Prostate gland (tissue), 2 donors: ENCODE measurements at regions not wholly inside any gene's neighbourhood (a gene's known extent, or its start where the extent isn't known, plus 50 kb on each side); places are given as distances from the start of the nearest gene placed in this dataset.
A peak's percentile ranks its signal among the peaks of the same experiment; 100 is the strongest.

Experiments used
- DNase-seq: peaks from one replicate; pipeline ENCODE4 v3.0.0-alpha.2; 2019; ENCODE audit warnings: low spot score
- H3K27ac ChIP-seq, 2 donors: fragments of 200-600 bp; sonication (generic); 2 replicates each; pipeline ENCODE4 v1.5.1; 2017 to 2019
- H3K27me3 ChIP-seq: fragments of 200-600 bp; sonication (generic); replicated peaks from 2 replicates; pipeline ENCODE4 v1.5.1; 2019; ENCODE audit not compliant: insufficient read depth
- H3K36me3 ChIP-seq, 2 donors: fragments of 200-600 bp; sonication (generic); 1 replicate in 1 of 2; 2 replicates in 1 of 2; pipeline versions ENCODE4 v1.5.1 to v1.8.1; 2017 to 2019
- H3K4me1 ChIP-seq: fragments of 200-600 bp; sonication (generic); replicated peaks from 2 replicates; pipeline ENCODE4 v1.5.1; 2019
- H3K4me3 ChIP-seq, 2 donors: fragments of 200-600 bp; sonication (generic); 2 replicates each; pipeline ENCODE4 v1.5.1; 2017 to 2019
- H3K9me3 ChIP-seq: fragments of 200-600 bp; sonication (generic); 2 replicates; pipeline ENCODE4 v1.5.1; 2017
- CTCF ChIP-seq, 4 experiments: fragments of 200-600 bp in 2 of 4; fragments of 450-650 bp in 2 of 4; sonication (generic) in 2 of 4; IDR thresholded peaks; 1 replicate in 3 of 4; 2 replicates in 1 of 4; pipeline ENCODE4 v1.5.1; 2016 to 2019; ENCODE audit warnings: antibody characterized with exemption in 4 of 4, mild to moderate bottlenecking in 2 of 4, moderate library complexity in 2 of 4
- POLR2A ChIP-seq: fragments of 450-650 bp; IDR thresholded peaks from one replicate; pipeline ENCODE4 v1.6.1; 2016; ENCODE audit warnings: antibody characterized with exemption, mild to moderate bottlenecking
- POLR2AphosphoS5 ChIP-seq: sonication (generic); formaldehyde crosslinking; IDR thresholded peaks from one replicate; pipeline ENCODE4 v1.6.1; 2017; ENCODE audit warnings: antibody characterized with exemption
- WGBS: methylation state at CpG from one replicate; pipeline ENCODE4 v1.1.5; 2018; 5-methylcytosine and 5-hydroxymethylcytosine counted together
- intact Hi-C: fragments of 100-400 bp; cut with DNase I; formaldehyde crosslinking; loops from one replicate; pipeline ENCODE4 v1.14.2; 2022

DNA sequence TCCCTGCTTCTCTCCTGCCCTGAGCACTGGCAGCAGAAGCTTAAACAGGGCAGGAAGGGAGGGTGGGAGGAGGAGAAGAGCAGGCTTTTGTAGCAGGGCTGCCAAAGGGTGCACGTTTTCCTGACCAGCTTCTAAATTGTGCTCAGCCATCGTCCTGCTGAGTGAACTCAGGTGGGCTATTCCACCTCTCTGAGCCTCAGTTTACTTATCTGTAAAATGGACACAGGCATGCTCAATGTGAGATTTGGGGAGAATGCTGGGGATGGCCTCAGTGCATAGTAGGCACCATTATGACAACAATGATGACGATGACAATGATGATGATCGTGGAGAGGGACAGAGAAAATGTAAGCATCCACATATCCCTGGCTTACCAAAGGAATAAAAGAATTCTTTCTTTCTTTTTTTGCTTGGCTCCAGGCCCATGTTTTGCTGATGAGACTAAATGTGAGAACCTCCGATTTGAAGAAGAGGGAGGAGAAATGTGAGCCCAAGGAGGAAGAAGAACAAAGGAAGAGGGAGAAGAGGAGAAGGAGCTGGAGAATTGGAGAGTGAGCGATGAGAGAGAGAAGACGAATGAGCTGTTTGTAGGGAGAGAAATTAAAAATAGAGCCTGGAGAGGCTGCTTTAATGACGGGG lies 105.5 kb upstream of the MYL2 start:
- Histone ChIP-seq H3K9me3 (no peaks in the 10 kb centered on the region), H3K4me1 (no peaks in the 10 kb centered on the region), H3K4me3 (no peak overlapping the region), H3K36me3 (no peaks in the 10 kb centered on the region), H3K27ac (no peak overlapping the region), H3K27me3 (no peaks in the 10 kb centered on the region)
- 48% methylated on average over 8 of the region's 8 CpGs for whole genome bisulfite sequencing
- intact Hi-C loops = loop anchor here (10.0 kb wide), 1 partner anchor 149 kb away; no protein-coding TSS in a partner anchor
- TF ChIP-seq POLR2AphosphoS5 (no peak), POLR2A (no peak), CTCF (IDR thresholded peaks at IDR 0.05) (no peak)
- no peak for DNase-seq

GRCh38 chr12:111025301-111025700 lies 104.9 kb upstream of the MYL2 start:
- Histone ChIP-seq H3K4me1 (no peaks in the 10 kb centered on the region), H3K27ac (no peak overlapping the region), H3K27me3 (no peaks in the 10 kb centered on the region), H3K9me3 (no peaks in the 10 kb centered on the region), H3K4me3 (no peak overlapping the region), H3K36me3 (no peaks in the 10 kb centered on the region)
- no peak for DNase-seq
- WGBS = 66% methylated on average over 7 of the region's 7 CpGs
- TF ChIP-seq POLR2A = no peak
- no peak for TF ChIP-seq CTCF (IDR thresholded peaks at IDR 0.05)
- no peak for TF ChIP-seq POLR2AphosphoS5
- intact Hi-C loops = loop anchor here (10.0 kb wide), 1 partner anchor 150 kb away; no protein-coding TSS in a partner anchor

DNA sequence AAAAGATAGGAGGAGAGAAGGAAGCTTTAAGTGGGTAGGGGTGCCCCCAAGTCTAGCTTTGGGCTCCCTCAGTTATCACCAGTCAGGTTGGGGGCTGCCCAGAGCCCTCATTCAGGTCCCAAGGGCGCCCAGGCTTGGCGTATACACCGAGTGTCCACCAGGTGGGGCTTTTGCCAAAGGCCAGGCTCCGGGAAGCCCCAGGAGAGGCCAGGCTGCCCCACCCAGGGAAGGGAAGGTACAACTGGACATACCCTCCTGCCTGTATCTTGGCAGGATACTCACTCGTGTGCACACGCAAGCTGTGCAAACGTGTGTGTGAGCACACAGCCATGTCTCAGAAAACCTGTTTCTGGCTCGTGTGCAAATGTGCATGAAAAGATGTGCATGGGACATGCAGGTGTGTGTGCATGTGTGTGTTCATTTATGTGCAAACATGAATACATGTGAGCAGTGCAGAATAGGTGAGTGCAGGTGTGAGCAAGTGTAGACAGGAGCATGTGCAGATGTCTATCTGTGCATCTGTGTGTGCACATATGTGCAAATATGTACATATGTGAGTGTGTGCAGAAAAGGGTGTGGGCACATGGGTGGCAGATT lies 103.9 kb upstream of the MYL2 start:
- intact Hi-C loops = loop anchor here (5.0 to 10.0 kb wide), 2 partner anchors 150 to 288 kb away; no protein-coding TSS in a partner anchor
- peak; percentile 70 to 94 (median 93) for TF ChIP-seq CTCF (IDR thresholded peaks at IDR 0.05)
- TF ChIP-seq POLR2A = no peak
- peak; percentile 50 for TF ChIP-seq POLR2AphosphoS5
- 3% methylated on average over 8 of the region's 8 CpGs for whole genome bisulfite sequencing
- H3K27ac ChIP-seq = no peak overlapping the region
- no peaks in the 10 kb centered on the region for H3K36me3 ChIP-seq
- no peaks in the 10 kb centered on the region for H3K27me3 ChIP-seq
- peak; percentile 68 for DNase-seq
- H3K4me3 ChIP-seq = no peak overlapping the region
- H3K4me1 ChIP-seq = no peaks in the 10 kb centered on the region
- no peaks in the 10 kb centered on the region for H3K9me3 ChIP-seq

DNA sequence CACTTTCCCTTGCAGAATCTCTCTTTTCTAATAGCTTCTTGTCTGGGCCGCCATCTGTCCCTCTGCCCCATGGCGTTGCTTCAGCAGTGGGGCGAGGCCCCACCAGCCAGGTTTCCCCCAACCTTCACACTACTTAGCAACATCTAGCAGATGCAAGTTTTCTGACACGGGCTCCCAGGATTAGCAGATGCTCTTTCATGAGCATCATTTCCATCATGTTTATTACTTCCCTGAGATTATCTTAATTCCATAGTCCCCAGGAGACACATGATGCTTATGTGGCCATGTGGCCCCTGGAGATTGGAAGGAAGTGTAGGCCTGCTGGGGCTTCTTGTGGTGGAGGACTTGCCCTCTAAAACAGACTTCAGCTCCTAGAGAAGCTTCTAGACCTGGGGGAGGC lies 102.0 kb upstream of the MYL2 start:
- no peak for TF ChIP-seq POLR2A
- no peak for TF ChIP-seq POLR2AphosphoS5
- TF ChIP-seq CTCF (IDR thresholded peaks at IDR 0.05) = no peak
- intact Hi-C loops = loop anchor here (5.0 to 10.0 kb wide), 2 partner anchors 152 to 290 kb away; no protein-coding TSS in a partner anchor
- WGBS = 87% methylated on average over 4 of the region's 4 CpGs
- no peaks in the 10 kb centered on the region for H3K27me3 ChIP-seq
- H3K27ac ChIP-seq = no peak overlapping the region
- no peak overlapping the region for H3K4me3 ChIP-seq
- H3K4me1 ChIP-seq = no peaks in the 10 kb centered on the region
- no peaks in the 10 kb centered on the region for H3K9me3 ChIP-seq
- DNase-seq = no peak
- no peaks in the 10 kb centered on the region for H3K36me3 ChIP-seq

GRCh38 chr12:111014547-111014946 lies 94.2 kb upstream of the MYL2 start:
- 81% methylated on average over 6 of the region's 6 CpGs for WGBS
- Histone ChIP-seq H3K36me3 (no peaks in the 10 kb centered on the region), H3K9me3 (no peaks in the 10 kb centered on the region), H3K4me3 (no peak overlapping the region), H3K27ac (no peak overlapping the region), H3K27me3 (no peaks in the 10 kb centered on the region), H3K4me1 (no peaks in the 10 kb centered on the region)
- TF ChIP-seq POLR2AphosphoS5 (no peak), POLR2A (no peak), CTCF (IDR thresholded peaks at IDR 0.05) (no peak)
- intact Hi-C loops = no loop called here
- DNase-seq = no peak
